AG09319 (cell line): ENCODE measurements at regions not wholly inside any gene's neighbourhood (a gene's known extent, or its start where the extent isn't known, plus 50 kb on each side); places are given as distances from the start of the nearest gene placed in this dataset.

Experiments used
- DNase-seq: peaks from one replicate; pipeline ENCODE4 v3.0.0-alpha.2; 2010; ENCODE audit warnings: low read depth; ENCODE audit errors: extremely low read depth
- TF ChIP-seq, protein P1 (sequence below): IDR thresholded peaks from 2 replicates; pipeline ENCODE4 v1.5.1; 2011; ENCODE audit warnings: low read depth, mild to moderate bottlenecking, inconsistent platforms, low read length, moderate library complexity

DNA sequence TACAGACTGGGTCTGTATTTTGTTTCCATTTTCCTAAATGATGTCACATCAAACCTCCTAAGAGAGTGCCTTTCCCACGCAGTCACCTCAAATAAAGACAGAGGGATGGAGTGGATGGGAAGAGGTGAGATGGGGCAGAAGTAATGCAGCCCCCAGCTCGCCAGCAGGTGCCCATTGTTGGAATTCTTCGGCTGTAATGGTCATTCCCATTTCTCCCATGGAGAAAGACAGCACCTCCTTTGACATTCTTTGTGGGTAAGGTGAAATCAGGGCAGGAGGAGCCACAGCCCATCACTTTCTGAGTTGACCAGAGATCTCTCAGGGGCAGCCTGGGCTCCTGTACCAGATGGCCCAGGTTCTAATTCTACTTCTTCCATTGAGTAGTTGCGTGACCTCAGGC is 84.4 kb upstream of the NR2F2 start:
- TF ChIP-seq, protein P1, sequence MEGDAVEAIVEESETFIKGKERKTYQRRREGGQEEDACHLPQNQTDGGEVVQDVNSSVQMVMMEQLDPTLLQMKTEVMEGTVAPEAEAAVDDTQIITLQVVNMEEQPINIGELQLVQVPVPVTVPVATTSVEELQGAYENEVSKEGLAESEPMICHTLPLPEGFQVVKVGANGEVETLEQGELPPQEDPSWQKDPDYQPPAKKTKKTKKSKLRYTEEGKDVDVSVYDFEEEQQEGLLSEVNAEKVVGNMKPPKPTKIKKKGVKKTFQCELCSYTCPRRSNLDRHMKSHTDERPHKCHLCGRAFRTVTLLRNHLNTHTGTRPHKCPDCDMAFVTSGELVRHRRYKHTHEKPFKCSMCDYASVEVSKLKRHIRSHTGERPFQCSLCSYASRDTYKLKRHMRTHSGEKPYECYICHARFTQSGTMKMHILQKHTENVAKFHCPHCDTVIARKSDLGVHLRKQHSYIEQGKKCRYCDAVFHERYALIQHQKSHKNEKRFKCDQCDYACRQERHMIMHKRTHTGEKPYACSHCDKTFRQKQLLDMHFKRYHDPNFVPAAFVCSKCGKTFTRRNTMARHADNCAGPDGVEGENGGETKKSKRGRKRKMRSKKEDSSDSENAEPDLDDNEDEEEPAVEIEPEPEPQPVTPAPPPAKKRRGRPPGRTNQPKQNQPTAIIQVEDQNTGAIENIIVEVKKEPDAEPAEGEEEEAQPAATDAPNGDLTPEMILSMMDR, result no peak
- no peak for DNase-seq

DNA sequence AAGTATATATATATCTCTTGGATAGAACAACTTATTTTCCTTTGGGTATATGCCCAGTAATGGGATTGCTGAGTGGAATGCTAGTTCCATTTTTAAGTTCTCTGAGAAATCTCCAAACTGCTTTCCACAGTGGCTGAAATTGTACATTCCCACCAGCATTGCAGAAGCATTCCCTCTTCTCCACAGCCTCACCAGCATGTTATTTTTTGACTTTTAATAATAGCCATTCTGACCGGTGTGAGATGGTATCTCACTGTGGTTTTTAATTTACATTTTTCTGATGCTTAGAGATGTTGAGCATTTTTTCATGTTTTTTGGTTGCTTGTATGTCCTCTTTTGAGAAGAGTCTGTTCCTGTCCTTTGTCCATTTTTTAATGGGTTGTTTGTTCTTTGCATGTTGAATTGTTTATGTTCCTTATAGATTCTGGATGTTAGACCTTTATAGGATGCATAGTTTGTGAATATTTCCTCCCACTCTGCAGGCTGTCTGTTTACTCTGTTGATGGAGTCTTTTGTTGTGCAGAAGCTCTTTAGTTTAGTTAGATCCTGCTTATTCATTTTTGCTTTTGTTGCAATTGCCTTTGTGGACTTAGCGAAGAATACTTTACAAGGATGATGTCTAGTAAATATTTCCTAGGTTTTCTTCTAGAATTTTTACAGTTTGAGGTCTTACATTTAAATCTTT is 82.7 kb upstream of the NR2F2 start:
- no peak for DNase-seq
- TF ChIP-seq, protein P1, result no peak

DNA sequence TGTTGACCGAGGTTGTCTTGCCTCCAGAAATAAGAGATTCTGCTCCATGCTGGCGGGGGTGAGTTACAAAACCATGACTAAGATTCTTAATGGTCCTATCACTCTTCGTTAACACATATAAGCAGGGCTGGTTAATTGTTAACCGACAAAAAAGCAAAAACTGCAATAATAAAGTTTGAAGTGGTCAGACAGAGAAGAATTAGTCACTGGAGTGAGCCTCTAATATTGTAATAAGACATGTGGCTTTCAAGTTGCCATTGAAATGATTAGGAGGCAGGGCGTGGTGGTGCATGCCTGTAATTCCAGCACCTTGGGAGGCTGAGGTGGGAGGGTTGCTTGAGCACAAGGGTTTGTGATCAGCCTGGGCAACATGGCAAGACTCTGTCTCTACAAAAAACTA is 78.4 kb upstream of the NR2F2 start:
- TF ChIP-seq, protein P1, result no peak

DNA sequence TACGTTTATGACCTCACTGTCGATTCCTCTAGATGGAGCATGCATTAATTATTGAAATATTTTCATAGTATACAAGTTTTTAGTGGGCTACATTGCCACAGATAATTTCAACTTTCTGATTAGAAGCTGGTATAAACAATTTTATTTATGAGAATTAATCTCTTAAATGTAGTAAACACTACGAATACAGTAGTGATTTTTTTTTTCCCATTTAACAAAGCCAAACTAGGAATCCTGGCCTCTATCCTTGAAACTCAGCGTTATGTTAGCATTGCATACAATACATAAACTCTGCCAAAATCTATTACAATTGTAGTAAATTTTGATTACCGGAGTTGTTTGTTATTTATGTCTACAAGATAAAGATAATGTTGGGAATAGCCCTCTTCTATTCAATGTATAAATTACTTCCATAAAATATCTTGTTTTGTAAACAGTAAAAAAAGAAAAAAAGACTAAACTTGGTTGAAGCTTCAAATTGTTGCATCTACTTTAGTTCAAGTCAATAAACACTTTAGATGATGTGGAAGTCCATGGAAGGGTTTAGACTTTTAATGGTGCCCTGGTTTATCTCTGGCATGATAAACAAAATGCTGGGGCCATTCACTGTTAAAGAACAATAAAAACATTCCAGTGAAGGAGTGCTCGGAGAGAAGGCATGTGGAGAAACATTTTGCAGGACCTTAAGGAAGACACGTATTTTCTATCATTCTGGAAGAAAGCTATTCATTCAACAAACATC is 77.3 kb upstream of the NR2F2 start:
- TF ChIP-seq, protein P1, result no peak
- DNase-seq, result no peak

More for the DNA sequence above, 78.4 kb upstream of the NR2F2 start:
- no peak for DNase-seq

DNA sequence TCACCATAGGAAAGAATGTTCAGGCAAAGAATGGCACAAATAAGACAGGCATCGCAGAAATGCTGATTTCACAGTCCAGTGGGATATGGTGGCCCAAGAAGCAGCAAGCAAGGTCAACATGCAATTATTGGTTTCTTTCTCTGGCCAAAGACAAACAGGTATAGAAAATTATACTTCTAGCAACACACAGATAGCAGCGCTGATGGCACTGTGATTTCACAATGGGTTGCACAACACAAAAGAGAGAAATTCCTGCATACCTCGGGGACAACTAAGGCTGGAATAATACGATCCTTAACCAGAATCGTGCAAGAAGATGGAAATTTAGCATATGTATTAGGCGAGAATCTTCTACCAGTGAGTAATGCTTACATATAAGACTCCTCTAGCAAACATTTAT is 76.3 kb upstream of the NR2F2 start:
- no peak for DNase-seq
- TF ChIP-seq, protein P1, result no peak

DNA sequence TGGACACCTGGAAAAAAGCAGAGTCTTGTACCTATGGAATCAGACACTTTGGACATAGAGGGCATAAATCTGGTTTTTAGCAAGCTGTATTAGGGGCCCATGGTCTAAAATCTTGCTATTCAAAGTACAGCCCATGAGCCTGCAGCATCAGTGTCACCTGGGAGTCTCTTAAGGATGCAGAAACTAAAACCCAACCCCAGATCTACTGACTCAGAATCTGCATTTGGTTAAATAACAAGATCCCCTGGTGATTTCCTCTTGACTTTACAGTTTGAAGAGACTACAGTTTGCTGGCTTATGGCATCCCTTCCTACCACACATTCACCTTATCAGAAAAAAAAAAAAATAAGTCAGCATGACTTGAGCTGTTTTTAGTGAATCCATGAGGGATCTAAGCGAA is 74.9 kb upstream of the NR2F2 start:
- TF ChIP-seq, protein P1, result no peak
- DNase-seq, result no peak

DNA sequence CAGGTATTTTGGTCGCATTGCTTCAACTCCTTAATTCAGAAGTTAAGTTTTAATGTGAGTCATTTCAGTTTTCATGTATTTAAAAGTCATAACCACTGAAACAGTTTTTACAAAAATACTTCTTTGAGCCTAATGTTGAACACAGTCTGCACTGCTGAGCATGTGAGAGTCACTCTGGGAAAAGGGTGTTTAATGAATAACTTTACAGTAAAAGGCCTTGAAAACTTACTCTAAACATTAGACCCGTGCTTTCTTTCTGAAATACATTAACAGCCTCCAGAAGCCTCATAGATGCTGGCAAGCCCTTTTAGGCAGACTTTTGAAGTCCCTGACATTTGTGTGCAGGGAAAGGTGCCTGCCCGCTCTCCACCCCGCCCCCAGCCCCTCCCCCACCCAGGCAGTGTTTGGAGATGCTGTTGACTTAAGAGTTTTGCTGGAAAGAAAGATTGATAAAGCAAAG is 68.9 kb upstream of the NR2F2 start:
- DNase-seq, result no peak
- TF ChIP-seq, protein P1, result no peak
